Mucosa of descending colon (tissue), 3 donors: ENCODE measurements at regions not wholly inside any gene's neighbourhood (a gene's known extent, or its start where the extent isn't known, plus 50 kb on each side); places are given as distances from the start of the nearest gene placed in this dataset.
A peak's percentile ranks its signal among the peaks of the same experiment; 100 is the strongest.
"Not testable (repeated sequence)": the region's sequence is repeated elsewhere in the genome, so short reads cannot be mapped to it uniquely, and the experiment has no call there.

Experiments
- ATAC-seq: fragments of 200-7000 bp; cut with Tn5 transposase; one replicate; pipeline ENCODE4 v1.9.1; 2020; ENCODE audit warnings: mild to moderate bottlenecking, moderate library complexity
- DNase-seq, 3 donors: peaks; one replicate each; pipeline ENCODE4 v3.0.0-alpha.2; 2020
- H3K36me3 ChIP-seq: fragments of 200-600 bp; one replicate; pipeline ENCODE4 v1.8.0; 2021; ENCODE audit warnings: low read depth, mild to moderate bottlenecking
- H3K4me1 ChIP-seq: fragments of 200-600 bp; one replicate; pipeline ENCODE4 v1.8.0; 2021; ENCODE audit warnings: low read depth, mild to moderate bottlenecking
- H3K4me3 ChIP-seq: fragments of 200-600 bp; one replicate; pipeline ENCODE4 v1.8.0; 2021; ENCODE audit warnings: mild to moderate bottlenecking
- H3K9me3 ChIP-seq: fragments of 200-600 bp; one replicate; pipeline ENCODE4 v1.8.0; 2021; ENCODE audit warnings: mild to moderate bottlenecking
- intact Hi-C, 2 donors: fragments of 100-400 bp; cut with DNase I in 1 of 2; cut with micrococcal nuclease in 1 of 2; formaldehyde crosslinking; loops; one replicate each; pipeline versions ENCODE4 v1.11.0 to v1.11.1; 2022; cut with DNase I, micrococcal nuclease
- TF ChIP-seq, protein P1 (sequence below): fragments of 200-600 bp; IDR thresholded peaks from one replicate; pipeline ENCODE4 v1.8.0; 2022; ENCODE audit warnings: antibody characterized with exemption, mild to moderate bottlenecking
- donor health status: DM: no; HTN: no; CAD: no; lungs with moderate emphysema.
- donor health status: DM: no; HTN: no; CAD: no.
- donor health status: DM: no; HTN: yes; CAD: no.

DNA sequence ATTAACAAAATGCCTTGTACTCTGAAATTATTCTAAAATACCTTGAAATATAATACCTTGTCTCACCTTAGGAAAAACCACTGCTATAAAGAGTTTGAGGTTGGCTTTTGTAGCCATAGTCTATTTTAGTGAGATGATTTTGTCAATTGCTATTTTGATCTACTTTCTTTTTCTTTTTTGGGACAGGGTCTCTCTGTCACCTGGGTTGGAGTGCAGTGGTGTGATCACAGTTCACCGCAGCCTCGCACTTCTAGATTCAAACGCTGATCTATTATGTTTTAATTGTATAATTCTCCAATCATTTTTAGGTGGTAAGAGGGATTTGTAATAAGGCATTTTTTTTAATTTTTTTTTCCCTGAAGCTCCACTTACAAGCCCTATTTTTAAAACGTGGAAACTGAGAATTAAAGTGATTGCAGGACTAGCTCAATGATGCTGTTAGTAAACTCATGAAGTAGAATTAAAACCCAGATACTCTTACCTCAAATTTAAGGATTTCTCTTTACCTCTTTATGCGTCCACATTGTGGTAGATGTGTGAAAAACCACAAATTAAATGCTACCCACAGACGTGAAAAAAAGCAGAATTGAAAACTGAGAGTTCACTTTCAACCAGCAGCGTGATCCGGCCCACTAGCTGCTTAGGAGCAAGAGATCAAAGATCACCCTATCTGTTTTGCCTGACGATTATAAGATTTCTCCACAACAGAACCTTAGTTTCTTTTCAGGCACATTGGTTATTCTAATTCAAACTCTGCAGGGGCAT is 384.2 kb downstream of the CGGBP1 start:
- no peak overlapping the region for H3K4me3 ChIP-seq
- TF ChIP-seq, protein P1, sequence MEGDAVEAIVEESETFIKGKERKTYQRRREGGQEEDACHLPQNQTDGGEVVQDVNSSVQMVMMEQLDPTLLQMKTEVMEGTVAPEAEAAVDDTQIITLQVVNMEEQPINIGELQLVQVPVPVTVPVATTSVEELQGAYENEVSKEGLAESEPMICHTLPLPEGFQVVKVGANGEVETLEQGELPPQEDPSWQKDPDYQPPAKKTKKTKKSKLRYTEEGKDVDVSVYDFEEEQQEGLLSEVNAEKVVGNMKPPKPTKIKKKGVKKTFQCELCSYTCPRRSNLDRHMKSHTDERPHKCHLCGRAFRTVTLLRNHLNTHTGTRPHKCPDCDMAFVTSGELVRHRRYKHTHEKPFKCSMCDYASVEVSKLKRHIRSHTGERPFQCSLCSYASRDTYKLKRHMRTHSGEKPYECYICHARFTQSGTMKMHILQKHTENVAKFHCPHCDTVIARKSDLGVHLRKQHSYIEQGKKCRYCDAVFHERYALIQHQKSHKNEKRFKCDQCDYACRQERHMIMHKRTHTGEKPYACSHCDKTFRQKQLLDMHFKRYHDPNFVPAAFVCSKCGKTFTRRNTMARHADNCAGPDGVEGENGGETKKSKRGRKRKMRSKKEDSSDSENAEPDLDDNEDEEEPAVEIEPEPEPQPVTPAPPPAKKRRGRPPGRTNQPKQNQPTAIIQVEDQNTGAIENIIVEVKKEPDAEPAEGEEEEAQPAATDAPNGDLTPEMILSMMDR, result no peak
- ATAC-seq (no peak), DNase-seq (no peak)
- no peaks in the 10 kb centered on the region for H3K4me1 ChIP-seq
- no peaks in the 10 kb centered on the region for H3K9me3 ChIP-seq
- H3K36me3 ChIP-seq, result no peaks in the 10 kb centered on the region
- intact Hi-C loops, result no loop called here

DNA sequence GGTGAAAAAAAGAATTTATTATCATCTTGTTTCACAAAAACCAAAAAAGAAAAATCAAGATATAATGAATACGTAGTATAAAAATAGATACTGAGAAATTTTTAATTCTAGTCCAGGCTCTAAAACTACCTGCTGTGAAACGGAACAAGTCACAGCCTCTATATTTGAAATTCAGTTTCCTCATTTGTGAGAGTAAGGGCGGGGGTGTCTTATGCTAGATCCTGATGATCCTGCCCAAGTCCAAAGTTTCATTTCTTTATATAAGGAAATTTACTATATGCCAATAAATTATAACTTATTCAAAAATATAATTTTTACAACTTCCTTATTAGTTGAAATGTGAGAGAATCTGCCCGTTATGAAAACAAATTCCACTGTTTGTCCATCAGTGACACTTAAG is 385.7 kb downstream of the CGGBP1 start:
- no peaks in the 10 kb centered on the region for H3K9me3 ChIP-seq
- H3K4me3 ChIP-seq, result no peak overlapping the region
- DNase-seq (no peak), ATAC-seq (peak; percentile 59)
- intact Hi-C loops, result no loop called here
- TF ChIP-seq, protein P1, result no peak
- H3K4me1 ChIP-seq, result no peaks in the 10 kb centered on the region
- H3K36me3 ChIP-seq, result no peaks in the 10 kb centered on the region

DNA sequence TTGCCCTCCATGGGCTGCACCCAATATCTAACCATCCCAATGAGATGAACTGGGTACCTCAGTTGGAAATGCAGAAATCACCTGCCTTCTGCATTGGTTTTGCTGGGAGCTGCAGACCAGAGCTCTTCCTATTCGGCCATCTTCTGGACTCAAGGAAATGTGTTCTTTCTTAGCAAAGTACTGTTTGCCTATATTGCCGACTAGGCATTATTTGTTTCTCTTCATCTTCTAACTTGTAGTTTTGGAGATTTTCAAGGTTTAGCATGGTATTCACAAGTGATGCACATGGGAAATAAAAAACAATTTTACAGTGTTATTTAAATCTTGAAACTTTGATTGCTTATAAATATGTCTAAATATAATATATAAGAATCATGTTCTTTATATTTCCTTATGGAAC is 377.8 kb upstream of the POU1F1 start:
- H3K36me3 ChIP-seq, result no peaks in the 10 kb centered on the region
- no peaks in the 10 kb centered on the region for H3K4me1 ChIP-seq
- intact Hi-C loops, result no loop called here
- DNase-seq (no peak), ATAC-seq (no peak)
- no peaks in the 10 kb centered on the region for H3K9me3 ChIP-seq
- H3K4me3 ChIP-seq, result no peak overlapping the region
- TF ChIP-seq, protein P1, result no peak

DNA sequence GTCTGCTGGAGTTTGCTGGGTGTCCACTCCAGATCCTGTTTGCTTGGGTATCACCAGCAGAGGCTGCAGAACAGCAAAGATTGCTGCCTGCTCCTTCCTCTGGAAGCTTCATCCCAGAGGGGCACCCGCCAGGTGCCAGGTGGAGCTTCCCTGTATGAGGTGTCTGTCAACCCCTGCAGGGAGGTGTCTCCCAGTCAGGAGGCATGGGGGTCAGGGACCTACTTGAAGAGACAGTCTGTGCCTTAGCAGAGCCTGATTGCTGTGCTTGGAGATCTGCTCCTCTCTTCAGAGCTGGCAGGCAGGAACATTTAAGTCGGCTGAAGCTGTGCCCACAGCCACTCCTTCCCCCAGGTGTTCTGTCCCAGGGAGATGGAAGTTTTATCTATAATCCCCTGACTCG is 376.8 kb upstream of the POU1F1 start:
- H3K36me3 ChIP-seq, H3K9me3 ChIP-seq, H3K4me1 ChIP-seq, H3K4me3 ChIP-seq, intact Hi-C loops, ATAC-seq, DNase-seq: not testable (repeated sequence)

DNA sequence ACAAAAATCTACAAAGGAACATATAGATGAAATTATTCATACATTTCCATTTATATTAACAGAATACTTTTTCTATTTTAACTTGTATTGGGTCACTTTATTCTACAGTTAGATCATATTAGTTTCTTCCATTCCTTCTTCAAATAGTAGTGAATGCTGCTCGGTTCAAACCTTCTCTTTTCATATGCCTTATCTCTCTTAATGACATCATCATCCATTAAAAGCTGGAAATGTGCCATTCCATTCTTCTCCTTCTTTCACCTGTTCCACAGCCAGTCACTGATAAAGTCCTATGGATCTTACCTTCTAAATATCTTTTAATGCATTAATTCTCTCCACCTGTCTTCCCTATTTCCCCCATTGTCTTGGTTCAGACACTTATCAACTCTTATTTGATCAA is 358.0 kb upstream of the POU1F1 start:
- Histone ChIP-seq H3K9me3 (peaks cover 1% of the 10 kb centered on the region), H3K4me3 (no peak overlapping the region), H3K36me3 (no peaks in the 10 kb centered on the region), H3K4me1 (no peaks in the 10 kb centered on the region)
- DNase-seq (no peak), ATAC-seq (no peak)
- TF ChIP-seq, protein P1, result no peak
- intact Hi-C loops, result no loop called here

DNA sequence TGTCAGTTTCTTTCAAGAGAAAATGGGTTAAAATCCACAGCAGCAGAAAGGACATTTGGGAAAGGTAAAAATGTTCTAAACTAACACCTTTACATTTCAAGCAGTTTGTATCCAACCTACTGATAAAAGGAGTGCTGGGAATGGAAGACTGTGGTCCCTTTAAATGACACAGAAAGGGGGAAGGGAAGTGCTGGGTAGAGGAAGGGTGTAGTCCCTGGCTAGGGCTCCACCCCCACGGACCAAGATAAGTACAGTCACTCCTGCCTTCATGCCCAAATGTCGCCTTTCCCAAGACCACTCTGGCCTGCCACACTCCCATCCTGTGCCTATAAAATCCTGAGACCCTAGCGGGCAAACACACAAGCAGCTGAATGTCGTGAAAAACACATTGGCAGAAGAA is 350.9 kb upstream of the POU1F1 start:
- no peak for ATAC-seq
- no peak for DNase-seq
- intact Hi-C loops, result no loop called here
- Histone ChIP-seq H3K9me3 (peaks cover 6% of the 10 kb centered on the region), H3K4me1 (no peaks in the 10 kb centered on the region), H3K4me3 (no peak overlapping the region), H3K36me3 (no peaks in the 10 kb centered on the region)
- TF ChIP-seq, protein P1, result no peak
